H1 (cell line): ENCODE measurements at regions not wholly inside any gene's neighbourhood (a gene's known extent, or its start where the extent isn't known, plus 50 kb on each side); places are given as distances from the start of the nearest gene placed in this dataset.

Experiments used
- CHD7 ChIP-seq: fragments of 300-600 bp; sonication (generic); IDR thresholded peaks from 2 replicates; pipeline ENCODE4 v1.7.1; 2012; ENCODE audit warnings: low read length, moderate library complexity, mild to moderate bottlenecking, inconsistent platforms; ENCODE audit not compliant: insufficient replicate concordance
- CTBP2 ChIP-seq: IDR thresholded peaks from 2 replicates; pipeline ENCODE4 v1.7.0; 2011; ENCODE audit warnings: borderline replicate concordance, mild to moderate bottlenecking, moderate library complexity, mixed read lengths, low read length; ENCODE audit not compliant: insufficient read depth, insufficient read length

- TF ChIP-seq CHD7 (no peak), CTBP2 (no peak)
- TF ChIP-seq, all 59 proteins: peak for 0
Observed at GRCh38 chr2:200104015-200104414, 148.6 kb downstream of the MAIP1 start (continued).
